Mesendoderm (in vitro differentiated cells): ENCODE measurements at regions not wholly inside any gene's neighbourhood (a gene's known extent, or its start where the extent isn't known, plus 50 kb on each side); places are given as distances from the start of the nearest gene placed in this dataset.
A peak's percentile ranks its signal among the peaks of the same experiment; 100 is the strongest.

Source experiments
- DNase-seq: peaks from one replicate; pipeline ENCODE4 v3.0.0; 2013
- H2AK5ac ChIP-seq: 2 replicates; pipeline ENCODE4 v1.6.1; 2013; ENCODE audit warnings: low read length, inconsistent platforms
- H2BK120ac ChIP-seq: 2 replicates; pipeline ENCODE4 v1.6.1; 2013; ENCODE audit warnings: low read depth, mild to moderate bottlenecking, low read length, moderate library complexity, mixed read lengths
- H2BK15ac ChIP-seq: replicated peaks from 2 replicates; pipeline ENCODE4 v1.6.1; 2013; ENCODE audit warnings: low read depth, mild to moderate bottlenecking, moderate library complexity
- H2BK5ac ChIP-seq: 2 replicates; pipeline ENCODE4 v1.6.1; 2013; ENCODE audit warnings: low read length, inconsistent platforms
- H3K18ac ChIP-seq: 2 replicates; pipeline ENCODE4 v1.6.1; 2013; ENCODE audit warnings: mild to moderate bottlenecking, low read length, mixed read lengths
- H3K23ac ChIP-seq: one replicate; pipeline ENCODE4 v1.6.1; 2013; ENCODE audit warnings: low read length
- H3K27ac ChIP-seq: 2 replicates; pipeline ENCODE4 v1.5.1; 2013; ENCODE audit warnings: low read depth, mild to moderate bottlenecking, inconsistent platforms, low read length, moderate library complexity
- H3K27me3 ChIP-seq: 2 replicates; pipeline ENCODE4 v1.6.1; 2013; ENCODE audit warnings: low read length, control low read depth, mild to moderate bottlenecking, inconsistent platforms; ENCODE audit not compliant: insufficient read depth, poor library complexity
- H3K36me3 ChIP-seq: 2 replicates; pipeline ENCODE4 v1.6.1; 2013; ENCODE audit warnings: low read length, inconsistent platforms; ENCODE audit not compliant: control insufficient read depth, insufficient read depth
- H3K4ac ChIP-seq: one replicate; pipeline ENCODE4 v1.6.1; 2013; ENCODE audit warnings: low read depth, mild to moderate bottlenecking, low read length, moderate library complexity
- H3K4me1 ChIP-seq: 2 replicates; pipeline ENCODE4 v1.6.1; 2013; ENCODE audit warnings: low read depth, low read length, inconsistent platforms; ENCODE audit not compliant: control insufficient read depth
- H3K4me2 ChIP-seq: 2 replicates; pipeline ENCODE4 v1.6.1; 2013; ENCODE audit warnings: low read length
- H3K4me3 ChIP-seq: 2 replicates; pipeline ENCODE4 v1.5.1; 2013; ENCODE audit warnings: mild to moderate bottlenecking, low read length
- H3K56ac ChIP-seq: one replicate; pipeline ENCODE4 v1.6.1; 2013; ENCODE audit warnings: low read length
- H3K79me1 ChIP-seq: 2 replicates; pipeline ENCODE4 v1.6.1; 2013; ENCODE audit warnings: low read length, inconsistent platforms
- H3K79me2 ChIP-seq: 2 replicates; pipeline ENCODE4 v1.6.1; 2013; ENCODE audit warnings: mild to moderate bottlenecking, low read length; ENCODE audit not compliant: control insufficient read depth, insufficient read depth
- H3K9ac ChIP-seq: 2 replicates; pipeline ENCODE4 v1.6.1; 2013; ENCODE audit warnings: low read length, inconsistent platforms
- H4K5ac ChIP-seq: one replicate; pipeline ENCODE4 v1.6.1; 2013; ENCODE audit warnings: low read length
- H4K8ac ChIP-seq: one replicate; pipeline ENCODE4 v1.6.1; 2013; ENCODE audit warnings: low read depth, mild to moderate bottlenecking, control low read depth, low read length, moderate library complexity
- WGBS: extraction: QIAGEN DNeasy Blood & Tissue Kit; methylation state at CpG from one replicate; pipeline ENCODE4 v1.1.7; 2013; ENCODE audit warnings: low lambda C conversion rate, missing lambda C conversion rate; ENCODE audit not compliant: insufficient coverage; ENCODE audit errors: extremely low coverage; 5-methylcytosine and 5-hydroxymethylcytosine counted together

- no peak for DNase-seq
- WGBS: no CpG with 5 or more reads among the region's 25 CpGs
- no peak overlapping the region for H3K18ac ChIP-seq
These were observed 270.8 kb downstream of the FOXD2 start for GRCh38 chr1:47708658-47709018.

GRCh38 chr1:47709019-47709871 lies 271.4 kb downstream of the FOXD2 start:
- WGBS: no CpG with 5 or more reads among the region's 82 CpGs
- no peak overlapping the region for H3K18ac ChIP-seq
- no peak overlapping the region for H3K27ac ChIP-seq
- H3K4ac ChIP-seq: no peak overlapping the region
- H4K5ac ChIP-seq: no peak overlapping the region
- no peak overlapping the region for H3K23ac ChIP-seq
- H3K36me3 ChIP-seq: no peaks in the 10 kb centered on the region
- no peaks in the 10 kb centered on the region for H3K4me1 ChIP-seq
- peak overlapping the region; percentile 8 for H3K4me3 ChIP-seq
- H2BK15ac ChIP-seq: no peak overlapping the region
- peak overlapping the region; percentile 55 for H3K9ac ChIP-seq
- H2AK5ac ChIP-seq: no peak overlapping the region
- peaks cover 24% of the 10 kb centered on the region for H3K27me3 ChIP-seq
- H3K79me1 ChIP-seq: no peaks in the 10 kb centered on the region
- H2BK5ac ChIP-seq: no peak overlapping the region
- no peak overlapping the region for H4K8ac ChIP-seq
- H2BK120ac ChIP-seq: no peak overlapping the region
- peak overlapping the region; percentile 83 for H3K4me2 ChIP-seq
- peak; percentile 88 for DNase-seq
- H3K79me2 ChIP-seq: no peaks in the 10 kb centered on the region
- H3K56ac ChIP-seq: peak overlapping the region; percentile 83

More at GRCh38 chr1:47708658-47709018, 270.8 kb downstream of the FOXD2 start:
- Histone ChIP-seq H3K79me2 (no peaks in the 10 kb centered on the region), H3K4me2 (peak overlapping the region; percentile 83), H3K56ac (peak overlapping the region; percentile 67), H3K27ac (no peak overlapping the region), H3K23ac (no peak overlapping the region), H4K8ac (no peak overlapping the region), H3K36me3 (no peaks in the 10 kb centered on the region), H3K4me3 (no peak overlapping the region), H4K5ac (no peak overlapping the region), H2BK120ac (no peak overlapping the region), H3K4me1 (no peaks in the 10 kb centered on the region), H2BK15ac (no peak overlapping the region), H2BK5ac (no peak overlapping the region), H3K79me1 (no peaks in the 10 kb centered on the region), H2AK5ac (no peak overlapping the region), H3K4ac (no peak overlapping the region), H3K9ac (peak overlapping the region; percentile 3), H3K27me3 (peaks cover 24% of the 10 kb centered on the region)

GRCh38 chr1:47709872-47710231 lies 272.0 kb downstream of the FOXD2 start:
- no peak overlapping the region for H3K4me3 ChIP-seq
- peak overlapping the region; percentile 83 for H3K4me2 ChIP-seq
- H3K56ac ChIP-seq: peak overlapping the region; percentile 83
- no peak overlapping the region for H3K27ac ChIP-seq
- DNase-seq: peak; percentile 67
- H4K5ac ChIP-seq: no peak overlapping the region
- no peak overlapping the region for H2BK120ac ChIP-seq
- H2BK5ac ChIP-seq: no peak overlapping the region
- H3K23ac ChIP-seq: no peak overlapping the region
- no peak overlapping the region for H2AK5ac ChIP-seq
- no CpG with 5 or more reads among the region's 25 CpGs for WGBS
- H3K18ac ChIP-seq: no peak overlapping the region
- no peak overlapping the region for H4K8ac ChIP-seq
- H3K79me1 ChIP-seq: no peaks in the 10 kb centered on the region
- no peaks in the 10 kb centered on the region for H3K4me1 ChIP-seq
- H3K36me3 ChIP-seq: no peaks in the 10 kb centered on the region
- no peak overlapping the region for H2BK15ac ChIP-seq
- no peak overlapping the region for H3K4ac ChIP-seq
- peak overlapping the region; percentile 55 for H3K9ac ChIP-seq
- H3K79me2 ChIP-seq: no peaks in the 10 kb centered on the region
- peaks cover 24% of the 10 kb centered on the region for H3K27me3 ChIP-seq

GRCh38 chr1:47710329-47711071 lies 272.7 kb downstream of the FOXD2 start:
- no CpG with 5 or more reads among the region's 46 CpGs for WGBS
- peak overlapping the region; percentile 83 for H3K4me2 ChIP-seq
- DNase-seq: peak; percentile 67
- no peak overlapping the region for H2AK5ac ChIP-seq
- no peak overlapping the region for H3K4me3 ChIP-seq
- no peaks in the 10 kb centered on the region for H3K36me3 ChIP-seq
- H3K56ac ChIP-seq: no peak overlapping the region
- no peaks in the 10 kb centered on the region for H3K79me1 ChIP-seq
- no peak overlapping the region for H3K27ac ChIP-seq
- no peak overlapping the region for H3K23ac ChIP-seq
- no peak overlapping the region for H2BK120ac ChIP-seq
- no peak overlapping the region for H3K18ac ChIP-seq
- no peak overlapping the region for H2BK5ac ChIP-seq
- no peak overlapping the region for H2BK15ac ChIP-seq
- H4K8ac ChIP-seq: no peak overlapping the region
- peaks cover 24% of the 10 kb centered on the region for H3K27me3 ChIP-seq
- H3K79me2 ChIP-seq: no peaks in the 10 kb centered on the region
- H4K5ac ChIP-seq: no peak overlapping the region
- H3K4me1 ChIP-seq: no peaks in the 10 kb centered on the region
- no peak overlapping the region for H3K4ac ChIP-seq
- no peak overlapping the region for H3K9ac ChIP-seq
